KMS-11 (cell line): ENCODE measurements at regions not wholly inside any gene's neighbourhood (a gene's known extent, or its start where the extent isn't known, plus 50 kb on each side); places are given as distances from the start of the nearest gene placed in this dataset.

Source experiments
- H2AFZ ChIP-seq: fragments of 200-600 bp; sonication (generic); 2 replicates; pipeline ENCODE4 v1.6.1; 2016; ENCODE audit warnings: antibody characterized with exemption, mixed run types, low read depth
- H3K27ac ChIP-seq: fragments of 200-600 bp; sonication (generic); 2 replicates; pipeline ENCODE4 v1.6.1; 2016; ENCODE audit warnings: mild to moderate bottlenecking, mixed run types
- H3K27me3 ChIP-seq: fragments of 200-600 bp; sonication (generic); 2 replicates; pipeline ENCODE4 v1.6.1; 2017; ENCODE audit warnings: mild to moderate bottlenecking, low read depth, mixed run types, moderate library complexity; ENCODE audit not compliant: insufficient read depth
- H3K36me3 ChIP-seq: fragments of 200-600 bp; sonication (generic); 2 replicates; pipeline ENCODE4 v1.6.1; 2017; ENCODE audit warnings: mild to moderate bottlenecking, mixed run types; ENCODE audit not compliant: insufficient read depth
- H3K4me1 ChIP-seq: fragments of 200-600 bp; sonication (generic); 2 replicates; pipeline ENCODE4 v1.6.1; 2016; ENCODE audit warnings: mild to moderate bottlenecking, low read depth, mixed run types; ENCODE audit not compliant: poor library complexity, severe bottlenecking
- H3K4me2 ChIP-seq: fragments of 200-600 bp; sonication (generic); 2 replicates; pipeline ENCODE4 v1.7.0; 2016; ENCODE audit warnings: mild to moderate bottlenecking, mixed run types
- H3K4me3 ChIP-seq: fragments of 200-600 bp; sonication (generic); IDR thresholded peaks from 2 replicates; pipeline ENCODE4 v1.6.1; 2017; ENCODE audit warnings: low read depth, low read length, mixed read lengths; ENCODE audit not compliant: insufficient read depth
- H3K79me2 ChIP-seq: fragments of 200-600 bp; sonication (generic); 2 replicates; pipeline ENCODE4 v1.6.1; 2016; ENCODE audit warnings: low read depth, mixed run types; ENCODE audit not compliant: insufficient read depth
- H3K9ac ChIP-seq: fragments of 200-600 bp; sonication (generic); 2 replicates; pipeline ENCODE4 v1.6.1; 2016; ENCODE audit warnings: mild to moderate bottlenecking, mixed run types
- H4K20me1 ChIP-seq: fragments of 200-600 bp; sonication (generic); 2 replicates; pipeline ENCODE4 v1.6.1; 2016; ENCODE audit warnings: mild to moderate bottlenecking, mixed run types; ENCODE audit not compliant: insufficient read depth
- TF ChIP-seq, protein P1 (sequence below): fragments of 200-600 bp; sonication (generic); conservative IDR thresholded peaks from 2 replicates; pipeline ENCODE4 v1.6.1; 2017; ENCODE audit warnings: low read depth, mild to moderate bottlenecking, antibody characterized with exemption, low read length, moderate library complexity, mixed read lengths

DNA sequence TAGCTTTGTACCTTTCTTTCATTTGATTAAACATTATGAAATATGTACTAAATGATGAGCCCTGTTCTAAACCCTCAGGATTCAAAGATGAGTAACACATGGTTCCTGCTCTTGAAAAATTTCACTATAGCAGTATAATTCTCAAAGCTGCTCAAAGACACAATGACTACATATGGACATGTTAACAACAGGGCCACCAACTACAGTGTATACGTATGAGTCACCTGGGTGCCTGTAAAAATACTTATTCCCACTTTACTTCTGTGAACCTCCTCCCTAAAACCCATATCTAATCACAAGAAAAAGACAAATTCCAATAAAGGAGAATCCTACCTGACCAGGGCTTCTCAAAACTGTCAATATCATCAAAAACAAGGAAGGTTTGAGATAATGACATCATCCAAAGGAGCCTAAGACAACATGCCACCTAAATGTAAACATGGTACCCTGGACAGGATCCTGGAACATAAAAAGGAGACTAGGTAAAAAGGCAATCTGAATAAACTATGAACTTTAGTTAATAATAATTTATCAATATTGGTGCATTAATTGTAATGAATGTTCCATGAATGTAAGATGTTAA lies 84.7 kb downstream of the FAM161A start:
- Histone ChIP-seq H3K36me3 (no peaks in the 10 kb centered on the region), H2AFZ (no peak overlapping the region), H3K27ac (no peak overlapping the region)

DNA sequence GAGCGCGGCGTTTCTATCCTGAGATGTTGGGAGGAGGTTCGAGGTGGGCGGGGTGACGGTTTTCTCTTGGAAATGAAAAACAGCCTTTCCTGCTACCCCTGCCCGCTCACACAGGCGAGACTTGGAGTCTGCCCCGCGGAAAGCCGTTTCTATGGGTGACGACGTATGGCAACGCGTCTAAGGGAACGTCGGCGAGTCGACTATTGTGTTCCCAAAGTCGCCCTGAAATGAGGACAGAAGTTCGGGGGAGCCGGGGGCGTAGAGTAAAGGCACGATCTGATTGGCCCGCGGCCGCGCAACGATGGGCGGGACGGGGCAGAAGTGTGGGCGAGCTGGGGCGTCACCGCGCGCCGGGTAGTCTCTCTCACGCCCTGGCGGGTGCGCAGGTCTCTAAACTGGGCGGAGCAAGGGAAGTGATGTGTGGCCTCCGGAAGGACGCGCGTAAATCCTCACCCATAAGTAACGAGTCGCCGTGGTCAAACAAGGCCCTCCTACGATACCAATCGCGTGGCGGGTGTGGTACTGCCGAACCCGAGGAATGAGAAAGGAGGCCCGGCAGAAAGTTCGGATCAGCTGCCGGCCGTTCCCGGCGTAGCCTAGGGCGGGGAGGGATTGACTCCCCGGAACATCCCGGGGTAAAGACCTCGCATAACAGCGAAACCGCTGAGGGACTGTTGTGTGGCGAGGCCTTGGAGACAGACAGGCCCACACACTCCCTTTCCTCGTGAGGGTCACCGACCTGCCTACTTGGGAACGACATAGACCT lies 89.6 kb downstream of the FAM161A start:
- H3K4me3 ChIP-seq: peak overlapping the region; percentile 95
- H3K9ac ChIP-seq: peak overlapping the region; percentile 75
- no peaks in the 10 kb centered on the region for H3K27me3 ChIP-seq
- no peaks in the 10 kb centered on the region for H3K36me3 ChIP-seq
- TF ChIP-seq, protein P1, sequence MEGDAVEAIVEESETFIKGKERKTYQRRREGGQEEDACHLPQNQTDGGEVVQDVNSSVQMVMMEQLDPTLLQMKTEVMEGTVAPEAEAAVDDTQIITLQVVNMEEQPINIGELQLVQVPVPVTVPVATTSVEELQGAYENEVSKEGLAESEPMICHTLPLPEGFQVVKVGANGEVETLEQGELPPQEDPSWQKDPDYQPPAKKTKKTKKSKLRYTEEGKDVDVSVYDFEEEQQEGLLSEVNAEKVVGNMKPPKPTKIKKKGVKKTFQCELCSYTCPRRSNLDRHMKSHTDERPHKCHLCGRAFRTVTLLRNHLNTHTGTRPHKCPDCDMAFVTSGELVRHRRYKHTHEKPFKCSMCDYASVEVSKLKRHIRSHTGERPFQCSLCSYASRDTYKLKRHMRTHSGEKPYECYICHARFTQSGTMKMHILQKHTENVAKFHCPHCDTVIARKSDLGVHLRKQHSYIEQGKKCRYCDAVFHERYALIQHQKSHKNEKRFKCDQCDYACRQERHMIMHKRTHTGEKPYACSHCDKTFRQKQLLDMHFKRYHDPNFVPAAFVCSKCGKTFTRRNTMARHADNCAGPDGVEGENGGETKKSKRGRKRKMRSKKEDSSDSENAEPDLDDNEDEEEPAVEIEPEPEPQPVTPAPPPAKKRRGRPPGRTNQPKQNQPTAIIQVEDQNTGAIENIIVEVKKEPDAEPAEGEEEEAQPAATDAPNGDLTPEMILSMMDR: no peak
- peak overlapping the region; percentile 68 for H3K4me2 ChIP-seq
- H3K4me1 ChIP-seq: peaks cover 10% of the 10 kb centered on the region
- no peaks in the 10 kb centered on the region for H4K20me1 ChIP-seq
- peak overlapping the region; percentile 83 for H3K27ac ChIP-seq
- peak overlapping the region; percentile 99 for H2AFZ ChIP-seq
- H3K79me2 ChIP-seq: no peaks in the 10 kb centered on the region

More for the DNA sequence above, 84.7 kb downstream of the FAM161A start:
- Histone ChIP-seq H3K27me3 (no peaks in the 10 kb centered on the region), H3K4me3 (no peak overlapping the region), H3K4me1 (no peaks in the 10 kb centered on the region), H4K20me1 (no peaks in the 10 kb centered on the region), H3K4me2 (no peak overlapping the region), H3K9ac (no peak overlapping the region), H3K79me2 (no peaks in the 10 kb centered on the region)
- TF ChIP-seq, protein P1: no peak

DNA sequence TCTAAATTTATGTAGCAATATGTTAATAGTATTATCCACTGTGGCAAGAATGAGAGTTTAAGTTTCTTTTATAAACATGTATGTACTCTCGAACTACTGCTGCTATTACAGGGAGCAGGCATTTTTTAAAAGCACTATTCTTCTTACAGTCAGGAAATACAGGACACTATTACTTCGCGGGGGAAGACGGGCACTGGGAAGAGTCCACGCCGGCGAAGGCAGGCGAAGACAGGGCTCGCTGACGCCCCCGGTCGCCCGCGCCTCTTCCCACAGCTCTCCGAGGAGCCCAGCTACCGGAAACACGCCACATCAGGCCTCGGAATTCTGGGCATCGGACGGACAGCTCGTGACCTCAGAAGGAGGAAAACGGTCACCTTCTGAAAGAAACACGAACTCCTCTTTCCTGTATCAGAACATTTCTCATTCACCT lies 90.2 kb downstream of the FAM161A start:
- peak overlapping the region; percentile 95 for H3K4me3 ChIP-seq
- peak overlapping the region; percentile 46 for H3K4me2 ChIP-seq
- H3K27ac ChIP-seq: peak overlapping the region; percentile 83
- peak overlapping the region; percentile 99 for H2AFZ ChIP-seq
- peak overlapping the region; percentile 75 for H3K9ac ChIP-seq
- no peaks in the 10 kb centered on the region for H3K36me3 ChIP-seq
- peaks cover 10% of the 10 kb centered on the region for H3K4me1 ChIP-seq
- TF ChIP-seq, protein P1: no peak
- no peaks in the 10 kb centered on the region for H4K20me1 ChIP-seq
- H3K79me2 ChIP-seq: no peaks in the 10 kb centered on the region
- H3K27me3 ChIP-seq: no peaks in the 10 kb centered on the region

DNA sequence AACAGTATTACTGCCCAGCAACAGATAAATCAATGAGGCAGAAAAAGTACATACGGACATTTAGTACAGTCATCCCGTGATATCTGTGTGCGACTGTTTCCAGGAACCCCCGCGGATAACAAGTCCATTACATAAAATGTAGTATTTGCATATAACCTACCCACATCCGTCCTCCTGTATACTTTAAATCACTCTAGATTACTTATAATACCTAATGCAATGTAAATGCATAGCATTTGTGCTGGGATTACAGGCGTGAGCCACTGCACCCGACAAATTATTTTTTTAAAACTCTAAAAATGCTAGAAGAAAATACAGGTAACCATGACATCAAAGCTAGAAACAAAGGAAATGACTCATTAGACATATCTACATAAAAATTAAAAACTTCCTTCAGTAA lies 91.6 kb downstream of the FAM161A start:
- Histone ChIP-seq H3K27me3 (no peaks in the 10 kb centered on the region), H3K4me2 (0 out of 2 replicates have a peak overlapping the region, but pooled peaks have one; percentile 46), H3K9ac (no peak overlapping the region), H2AFZ (no peak overlapping the region), H3K36me3 (no peaks in the 10 kb centered on the region), H3K4me3 (no peak overlapping the region), H3K79me2 (no peaks in the 10 kb centered on the region), H4K20me1 (no peaks in the 10 kb centered on the region), H3K4me1 (peaks cover 10% of the 10 kb centered on the region), H3K27ac (no peak overlapping the region)
- TF ChIP-seq, protein P1: no peak
